AG10803 (cell line): ENCODE measurements at regions not wholly inside any gene's neighbourhood (a gene's known extent, or its start where the extent isn't known, plus 50 kb on each side); places are given as distances from the start of the nearest gene placed in this dataset.
A peak's percentile ranks its signal among the peaks of the same experiment; 100 is the strongest.

Source experiments
- DNase-seq: peaks from one replicate; pipeline ENCODE4 v3.0.0; 2010; ENCODE audit warnings: low read depth
- H3K4me3 ChIP-seq: 2 replicates; pipeline ENCODE4 v1.5.1; 2011; ENCODE audit warnings: mild to moderate bottlenecking, low read length, control low read depth
- TF ChIP-seq, protein P1 (sequence below): conservative IDR thresholded peaks from 2 replicates; pipeline ENCODE4 v1.5.1; 2011; ENCODE audit warnings: mild to moderate bottlenecking, low read length, control low read depth, inconsistent platforms

DNA sequence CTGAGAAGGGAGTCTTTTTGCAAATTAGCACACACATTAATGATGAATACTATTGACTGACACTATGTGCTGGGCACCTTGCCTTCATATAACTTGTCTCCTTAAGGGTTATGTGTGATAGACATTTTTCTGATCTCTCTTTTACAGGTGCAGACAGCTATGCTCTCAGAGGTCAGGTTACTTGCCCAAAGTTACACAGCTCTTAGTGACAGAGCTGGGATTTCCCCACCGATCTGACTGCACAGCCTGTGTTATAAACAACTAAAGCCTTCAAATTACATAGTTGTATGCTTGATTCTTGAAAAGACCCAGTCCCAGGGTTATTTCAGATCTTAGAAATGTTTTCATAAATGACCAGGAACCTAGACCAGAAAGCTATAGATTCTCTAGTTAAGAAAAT is 462.7 kb downstream of the EBF1 start:
- DNase-seq, result no peak
- no peak overlapping the region for H3K4me3 ChIP-seq
- TF ChIP-seq, protein P1, sequence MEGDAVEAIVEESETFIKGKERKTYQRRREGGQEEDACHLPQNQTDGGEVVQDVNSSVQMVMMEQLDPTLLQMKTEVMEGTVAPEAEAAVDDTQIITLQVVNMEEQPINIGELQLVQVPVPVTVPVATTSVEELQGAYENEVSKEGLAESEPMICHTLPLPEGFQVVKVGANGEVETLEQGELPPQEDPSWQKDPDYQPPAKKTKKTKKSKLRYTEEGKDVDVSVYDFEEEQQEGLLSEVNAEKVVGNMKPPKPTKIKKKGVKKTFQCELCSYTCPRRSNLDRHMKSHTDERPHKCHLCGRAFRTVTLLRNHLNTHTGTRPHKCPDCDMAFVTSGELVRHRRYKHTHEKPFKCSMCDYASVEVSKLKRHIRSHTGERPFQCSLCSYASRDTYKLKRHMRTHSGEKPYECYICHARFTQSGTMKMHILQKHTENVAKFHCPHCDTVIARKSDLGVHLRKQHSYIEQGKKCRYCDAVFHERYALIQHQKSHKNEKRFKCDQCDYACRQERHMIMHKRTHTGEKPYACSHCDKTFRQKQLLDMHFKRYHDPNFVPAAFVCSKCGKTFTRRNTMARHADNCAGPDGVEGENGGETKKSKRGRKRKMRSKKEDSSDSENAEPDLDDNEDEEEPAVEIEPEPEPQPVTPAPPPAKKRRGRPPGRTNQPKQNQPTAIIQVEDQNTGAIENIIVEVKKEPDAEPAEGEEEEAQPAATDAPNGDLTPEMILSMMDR, result no peak

DNA sequence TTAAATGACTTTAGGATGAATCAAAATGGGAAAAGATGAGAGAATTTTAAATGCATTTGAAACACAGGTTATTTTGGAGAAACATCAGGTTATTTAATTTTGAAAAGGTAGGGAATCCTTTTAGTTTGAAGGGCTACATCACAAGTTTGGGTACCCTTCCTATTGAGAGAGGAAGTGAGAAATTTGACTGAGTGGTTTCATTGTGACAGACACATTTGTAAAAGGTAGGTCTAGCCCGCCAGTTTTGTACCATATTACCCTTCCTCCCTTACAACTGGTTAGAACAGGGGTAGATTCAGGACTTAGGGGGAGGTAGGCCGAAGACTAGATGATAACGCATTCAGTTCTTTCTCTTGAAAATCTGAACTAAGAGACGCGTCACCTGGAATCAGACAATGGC is 464.2 kb downstream of the EBF1 start:
- DNase-seq, result no peak
- no peak overlapping the region for H3K4me3 ChIP-seq
- TF ChIP-seq, protein P1, result no peak

DNA sequence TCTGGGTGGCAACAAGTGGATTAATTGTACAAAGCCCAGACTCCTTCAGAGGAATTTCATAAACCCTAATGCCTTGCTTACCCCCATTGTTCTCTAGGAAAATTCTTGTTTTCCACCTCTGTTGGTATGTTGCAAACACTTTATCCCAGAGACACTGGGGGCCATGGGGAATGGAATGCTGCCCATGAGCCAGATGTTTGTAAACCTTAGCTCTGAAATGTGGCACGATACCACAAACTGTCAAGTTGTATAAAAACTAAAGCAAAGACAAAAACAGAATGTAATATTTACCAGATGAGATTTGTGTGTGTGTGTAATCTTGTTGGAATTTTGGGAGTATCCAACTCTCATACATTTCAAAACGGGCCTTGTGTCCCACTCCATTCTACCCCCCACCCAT is 465.0 kb downstream of the EBF1 start:
- DNase-seq, result peak; percentile 96
- TF ChIP-seq, protein P1, result no peak
- no peak overlapping the region for H3K4me3 ChIP-seq

DNA sequence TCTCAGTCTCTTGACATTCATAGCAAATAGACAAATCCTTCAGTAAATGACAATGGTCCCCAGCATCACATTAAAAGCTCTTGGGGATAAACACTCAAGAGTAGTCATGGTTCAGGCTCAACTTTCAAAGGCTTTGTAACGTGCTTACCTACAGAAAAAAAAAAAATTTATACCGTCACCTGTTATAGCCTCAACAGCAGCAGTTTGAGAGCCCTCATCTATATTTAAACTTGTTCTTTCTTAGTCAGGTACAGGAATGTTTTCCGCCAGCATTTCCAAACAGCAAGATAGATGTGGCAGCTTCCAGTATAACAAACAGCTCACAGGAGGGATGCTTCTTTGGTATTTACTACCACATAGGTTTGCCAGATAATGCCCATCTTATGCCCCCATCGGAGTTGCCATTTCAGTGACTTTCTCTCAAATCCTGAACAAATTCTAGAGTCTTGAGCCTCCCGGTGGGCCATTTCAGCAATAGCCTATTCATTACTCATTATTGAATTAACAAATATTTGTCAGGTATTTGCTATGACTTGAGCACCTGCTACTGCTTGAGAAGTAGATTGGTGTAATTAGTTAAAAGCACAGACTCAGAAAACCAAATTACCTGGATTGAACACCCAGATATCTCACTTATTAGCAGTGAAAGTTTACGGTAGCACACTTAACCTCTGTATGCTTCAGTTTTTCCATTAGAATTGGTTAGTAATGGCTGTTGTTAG is 470.0 kb downstream of the EBF1 start:
- no peak overlapping the region for H3K4me3 ChIP-seq
- TF ChIP-seq, protein P1, result no peak
- DNase-seq, result no peak

DNA sequence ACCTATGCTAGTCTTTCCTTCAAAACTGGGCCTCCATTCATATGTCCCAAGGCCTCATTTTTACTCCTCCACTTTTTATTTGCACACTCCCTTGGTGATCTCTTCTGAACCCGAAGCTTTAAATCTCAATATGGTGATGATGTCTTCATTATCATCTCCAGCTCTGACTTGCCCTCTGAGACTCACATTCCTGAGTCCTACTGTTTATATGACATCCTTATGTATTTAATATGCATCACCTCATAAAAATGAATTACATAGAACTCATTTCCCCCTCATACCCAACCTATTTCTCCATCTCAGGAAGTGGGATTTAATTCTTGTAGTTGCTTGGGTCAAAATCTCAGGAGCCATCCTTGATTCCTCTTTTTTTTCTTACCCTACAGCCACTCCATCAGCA is 473.0 kb downstream of the EBF1 start:
- TF ChIP-seq, protein P1, result no peak
- DNase-seq, result no peak
- no peak overlapping the region for H3K4me3 ChIP-seq

DNA sequence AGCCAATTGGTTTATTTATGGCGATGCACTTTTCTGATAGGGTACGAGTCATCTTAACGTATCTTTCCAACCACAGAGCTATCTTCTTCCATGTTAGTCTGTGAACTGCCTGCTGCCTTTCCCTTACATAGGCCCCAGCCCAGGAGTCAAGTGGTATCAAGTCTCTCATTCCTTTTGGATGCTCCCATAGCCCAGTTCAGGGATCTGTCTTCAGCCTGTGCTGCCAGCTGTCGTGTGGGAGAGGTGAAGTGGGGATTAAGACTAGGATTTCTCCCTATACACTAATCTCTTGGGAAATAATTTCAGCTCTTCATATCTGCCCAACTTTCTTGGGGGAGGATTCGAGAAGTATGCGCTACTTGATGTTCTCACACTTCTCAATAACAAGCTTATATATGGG is 475.7 kb downstream of the EBF1 start:
- no peak overlapping the region for H3K4me3 ChIP-seq
- no peak for DNase-seq
- TF ChIP-seq, protein P1, result no peak

DNA sequence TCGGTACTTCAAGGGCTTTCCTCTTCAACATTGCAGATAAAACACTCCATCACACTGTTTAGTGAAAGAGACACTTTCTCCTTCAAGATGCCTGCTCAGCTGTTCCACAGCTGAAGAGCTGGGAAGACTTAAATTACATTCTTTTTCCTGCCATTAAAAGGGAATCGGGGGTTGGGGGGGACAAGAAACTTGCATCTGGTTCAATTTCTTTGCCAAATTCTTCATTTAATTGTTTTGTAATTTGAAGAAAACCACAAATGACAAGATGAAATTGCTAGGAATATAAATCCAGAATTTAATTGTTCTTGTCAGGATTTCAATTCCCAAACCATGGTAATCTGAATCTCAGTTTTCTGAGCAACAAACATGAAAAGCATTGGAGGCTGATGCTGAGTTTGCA is 478.3 kb downstream of the EBF1 start:
- TF ChIP-seq, protein P1, result no peak
- peak; percentile 79 for DNase-seq
- no peak overlapping the region for H3K4me3 ChIP-seq
